GM19452 (cell line): ENCODE measurements at regions not wholly inside any gene's neighbourhood (a gene's known extent, or its start where the extent isn't known, plus 50 kb on each side); places are given as distances from the start of the nearest gene placed in this dataset.
"Not testable (repeated sequence)": the region's sequence is repeated elsewhere in the genome, so short reads cannot be mapped to it uniquely, and the experiment has no call there.

Source experiments
- ATAC-seq: cut with Tn5 transposase; IDR thresholded peaks from one replicate; pipeline ENCODE4 v1.9.1; 2021; ENCODE audit not compliant: unreplicated experiment

GRCh38 chr7:152594801-152595200, 81.1 kb downstream of the XRCC2 start:
- ATAC-seq = no peak

GRCh38 chr7:152591976-152592375, 84.0 kb downstream of the XRCC2 start:
- ATAC-seq = no peak

- ATAC-seq = no peak
These were observed 85.5 kb downstream of the XRCC2 start for GRCh38 chr7:152590481-152590880.

DNA sequence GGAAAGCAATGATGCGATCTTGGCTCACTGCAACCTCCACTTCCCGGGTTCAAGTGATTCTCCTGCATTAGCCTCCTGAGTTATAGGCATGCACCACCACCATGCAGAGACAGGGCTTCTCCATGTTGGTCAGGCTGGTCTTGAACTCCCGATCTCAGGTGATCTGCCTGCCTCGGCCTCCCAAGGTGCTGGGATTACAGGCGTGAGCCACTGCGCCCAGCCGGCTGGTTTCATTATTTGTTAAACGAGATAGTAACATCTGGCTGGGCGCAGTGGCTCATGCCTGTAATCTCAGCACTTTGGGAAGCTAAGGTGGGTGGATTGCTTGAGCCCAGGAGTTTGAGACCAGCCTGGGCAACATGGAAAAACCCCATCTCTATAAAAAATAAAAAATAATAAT, 86.1 kb downstream of the XRCC2 start:
- not testable (repeated sequence) for ATAC-seq

GRCh38 chr7:152588350-152588749, 87.6 kb downstream of the XRCC2 start:
- no peak for ATAC-seq

- no peak for ATAC-seq
These were observed 88.6 kb downstream of the XRCC2 start for GRCh38 chr7:152587366-152587765.

DNA sequence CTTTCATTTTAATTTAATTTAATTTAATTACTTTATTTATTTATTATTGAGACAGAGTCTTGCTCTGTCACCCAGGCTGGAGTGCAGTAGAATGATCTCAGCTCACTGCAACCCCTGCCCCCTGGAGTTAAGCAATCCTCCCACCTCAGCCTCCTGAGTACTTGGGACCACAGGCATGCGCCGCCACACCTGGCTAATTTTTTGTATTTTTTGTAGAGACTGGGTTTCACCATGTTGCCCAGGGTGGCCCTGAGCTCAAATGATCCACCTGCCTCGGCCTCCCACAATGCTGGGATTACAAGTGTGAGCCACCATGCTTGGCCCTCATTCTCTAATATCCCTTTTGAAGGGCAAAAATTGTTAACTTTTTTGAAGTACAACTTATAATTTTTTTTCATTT, 92.9 kb downstream of the XRCC2 start:
- no peak for ATAC-seq

DNA sequence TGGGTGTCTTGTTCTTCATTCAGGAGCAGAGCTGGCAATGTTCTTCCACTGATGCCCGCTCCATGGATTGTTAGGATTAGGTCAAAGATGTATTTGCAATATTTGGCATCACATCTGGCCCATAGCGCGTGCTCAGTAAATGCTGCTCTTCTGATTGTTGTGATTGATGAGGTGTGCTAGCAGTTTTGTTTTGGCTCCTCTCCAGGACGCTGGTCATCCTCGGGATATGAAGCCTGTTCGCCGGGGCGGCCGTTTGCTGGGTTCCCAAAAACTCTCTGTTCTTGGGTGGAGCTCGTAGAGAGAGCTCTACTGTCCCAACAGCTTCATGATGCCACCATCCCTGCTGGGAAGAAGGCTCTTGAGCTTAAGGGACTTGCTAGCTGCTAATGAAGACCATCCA, 96.9 kb downstream of the XRCC2 start:
- ATAC-seq = no peak

DNA sequence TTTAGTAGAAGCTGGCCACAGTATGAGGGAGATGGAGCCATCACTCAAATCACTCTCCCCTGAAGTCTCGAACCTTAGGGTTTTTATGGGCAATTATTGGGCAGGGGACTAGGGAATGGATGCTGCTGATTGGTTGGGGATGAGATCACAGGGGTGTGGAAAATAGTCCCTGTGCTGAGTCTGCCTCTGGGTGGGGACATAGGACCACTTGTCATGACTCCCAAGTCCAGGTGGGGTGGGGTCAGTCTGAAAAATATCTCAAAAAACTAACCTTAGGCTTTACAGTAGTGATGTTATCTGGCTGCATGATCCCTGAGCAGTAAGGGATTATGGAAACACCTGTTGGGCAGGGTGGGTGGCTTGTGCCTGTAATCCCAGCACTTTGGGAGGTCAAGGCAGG, 98.6 kb downstream of the XRCC2 start:
- ATAC-seq = no peak

DNA sequence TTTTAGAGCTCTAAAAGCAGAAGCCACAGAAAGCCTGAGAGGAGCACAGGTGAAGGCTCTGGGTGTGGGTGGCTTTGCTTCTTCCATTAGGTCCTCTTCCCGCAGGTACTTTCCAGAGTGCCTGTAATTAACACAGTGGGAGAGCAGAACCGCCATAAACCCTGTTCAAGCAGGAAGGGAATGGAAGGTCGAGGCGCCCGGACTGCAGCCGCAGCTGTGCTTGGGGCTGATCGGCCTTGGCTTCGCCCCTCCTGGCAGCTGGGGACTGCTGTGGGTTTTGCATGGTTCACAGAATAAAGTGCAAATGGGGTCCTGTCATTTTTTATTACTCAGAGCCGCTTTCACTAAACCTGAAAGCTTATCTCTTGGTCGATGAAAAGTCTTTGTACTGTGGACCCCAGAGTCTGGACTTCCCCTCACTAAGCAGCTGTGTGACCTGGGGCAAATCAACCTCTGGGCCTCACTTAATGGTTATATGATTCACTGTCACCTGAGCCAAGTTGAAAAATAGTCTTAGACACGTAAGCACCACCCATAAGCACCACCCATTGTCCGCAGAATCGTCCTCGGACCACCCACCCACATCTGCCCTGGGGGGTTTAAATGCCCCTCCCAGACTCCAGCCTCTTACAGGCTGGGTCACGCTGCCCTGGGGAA, 100.9 kb downstream of the XRCC2 start:
- no peak for ATAC-seq

GRCh38 chr7:152573186-152573585, 102.8 kb downstream of the XRCC2 start:
- ATAC-seq = not testable (repeated sequence)

GRCh38 chr7:152572101-152572500, 103.8 kb downstream of the XRCC2 start:
- no peak for ATAC-seq

GRCh38 chr7:152571068-152571467, 104.9 kb downstream of the XRCC2 start:
- ATAC-seq = no peak

GRCh38 chr7:152568972-152569371, 107.0 kb downstream of the XRCC2 start:
- no peak for ATAC-seq

DNA sequence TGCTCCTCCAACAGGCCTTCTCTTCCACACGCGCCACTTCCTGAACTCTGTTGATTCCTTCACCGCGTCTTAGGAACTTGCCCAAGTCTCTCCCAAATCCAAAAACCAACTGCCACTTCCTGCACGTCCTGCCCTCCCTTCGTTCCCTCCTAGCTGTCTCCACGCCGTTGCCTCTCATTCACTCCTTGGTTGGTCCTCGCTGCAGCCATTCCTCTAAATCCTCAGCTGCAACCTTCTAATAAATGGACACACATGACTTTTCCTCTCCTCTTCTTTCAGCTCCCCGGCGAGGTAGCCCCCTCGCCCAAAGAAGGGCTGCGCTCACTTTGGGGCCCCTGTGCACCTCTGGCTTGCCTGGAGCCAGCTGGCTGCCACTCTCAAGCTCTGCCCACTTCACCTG, 110.2 kb downstream of the XRCC2 start:
- no peak for ATAC-seq

DNA sequence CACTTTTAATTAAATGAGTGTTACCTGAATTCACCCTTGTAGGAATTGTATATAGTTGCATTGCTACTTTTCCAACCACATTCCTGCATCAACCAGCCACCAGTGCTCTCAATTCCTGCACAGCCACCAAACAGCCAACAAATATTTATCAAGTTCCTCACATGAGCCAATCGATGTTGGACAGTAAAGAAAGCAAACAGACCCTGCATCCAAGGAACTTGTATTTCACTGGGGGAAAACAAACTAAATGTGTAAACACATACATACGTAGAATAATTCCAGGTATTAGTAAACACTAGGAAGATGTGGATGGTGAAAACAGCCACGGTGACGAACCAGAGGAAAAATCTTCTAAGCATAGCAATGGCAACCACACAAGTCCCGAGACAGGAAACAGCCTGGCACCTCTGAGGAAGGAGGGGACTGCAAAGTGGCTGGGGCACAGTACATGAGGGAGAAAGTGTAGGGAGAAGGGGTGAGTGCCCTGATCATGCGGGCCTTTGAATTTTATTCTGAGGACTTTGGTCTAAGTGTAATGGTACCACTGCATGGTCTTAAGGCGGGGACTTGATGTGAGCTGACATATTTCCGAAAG, 111.2 kb downstream of the XRCC2 start:
- ATAC-seq = no peak

GRCh38 chr7:152556013-152556755, 119.8 kb downstream of the XRCC2 start:
- ATAC-seq = no peak

DNA sequence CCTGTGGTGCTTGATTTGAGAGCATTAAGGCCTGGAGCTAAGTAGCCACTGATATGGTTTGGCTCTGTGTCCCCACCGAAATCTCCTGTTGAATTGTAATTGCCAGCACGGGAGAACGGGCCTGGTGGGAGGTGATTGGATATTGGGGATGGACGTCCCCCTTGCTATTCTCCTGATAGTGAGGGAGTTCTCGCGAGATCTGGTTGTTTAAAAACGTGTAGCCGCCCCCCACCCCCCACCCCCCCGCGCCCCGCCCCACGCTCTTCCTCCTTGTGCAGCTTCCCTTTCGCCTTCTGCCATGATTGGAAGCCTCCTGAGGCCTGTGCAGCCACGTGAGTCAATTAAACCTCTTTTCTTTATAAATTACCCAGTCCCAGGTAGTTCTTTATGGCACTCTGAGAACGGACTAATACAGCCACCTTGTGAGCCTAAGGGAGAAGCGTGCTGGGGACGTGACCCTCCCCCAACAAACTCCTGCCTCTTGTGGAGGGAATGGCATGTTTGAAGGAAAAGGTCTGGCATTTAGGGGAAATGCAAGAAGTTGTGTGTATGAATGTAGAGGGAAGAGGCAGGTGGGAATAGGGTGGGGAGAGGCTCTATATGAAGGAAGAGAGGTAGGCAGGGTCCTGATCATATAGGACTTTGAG, 118.0 kb upstream of the KMT2C start:
- no peak for ATAC-seq

DNA sequence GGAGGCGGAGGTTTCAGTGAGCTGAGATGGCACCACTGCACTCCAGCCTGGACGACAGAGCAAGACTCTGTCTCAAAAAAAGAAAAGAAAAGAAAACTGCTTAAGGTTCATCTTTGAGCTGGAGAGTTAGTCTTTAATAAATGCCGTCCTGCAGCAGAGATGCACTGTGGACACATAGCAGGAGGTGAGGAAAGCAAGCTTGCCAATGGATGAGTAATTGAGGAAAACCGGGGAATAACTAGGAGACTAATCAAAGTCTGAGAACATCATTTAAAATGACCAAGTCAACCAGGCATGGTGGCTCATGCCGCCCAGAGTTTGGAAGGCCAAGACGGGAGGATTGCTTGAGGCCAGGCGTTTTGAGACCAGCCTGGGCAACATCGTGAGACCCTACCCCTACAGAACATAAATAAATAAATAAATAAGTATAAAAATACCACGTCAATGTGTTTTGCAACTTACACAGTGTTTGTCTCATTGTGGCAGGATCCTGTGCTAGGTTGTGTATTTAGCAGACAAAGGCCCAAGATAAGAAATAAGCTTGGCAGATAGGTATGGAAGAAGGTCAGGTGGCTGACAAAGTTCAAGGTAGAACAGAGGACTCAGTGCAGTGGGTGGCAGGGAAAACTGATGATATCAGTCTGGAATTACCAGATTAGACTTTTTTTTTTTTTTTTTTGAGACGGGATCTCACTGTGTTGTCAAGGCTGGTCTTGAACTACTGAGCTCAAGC, 115.7 kb upstream of the KMT2C start:
- no peak for ATAC-seq

GRCh38 chr7:152544971-152545619, 109.3 kb upstream of the KMT2C start:
- ATAC-seq = no peak

GRCh38 chr7:152544481-152544927, 108.7 kb upstream of the KMT2C start:
- ATAC-seq = no peak
